Esophagus squamous epithelium (tissue), 4 donors: ENCODE measurements at regions not wholly inside any gene's neighbourhood (a gene's known extent, or its start where the extent isn't known, plus 50 kb on each side); places are given as distances from the start of the nearest gene placed in this dataset.

Experiments
- CTCF ChIP-seq, 6 experiments: fragments of 450-650 bp in 4 of 6; fragments of 200-600 bp in 2 of 6; sonication (generic) in 2 of 6; IDR thresholded peaks; one replicate each; pipeline ENCODE4 v1.5.1; 2016 to 2019; ENCODE audit warnings: antibody characterized with exemption in 6 of 6, mild to moderate bottlenecking in 4 of 6, moderate library complexity in 4 of 6
- POLR2A ChIP-seq, 4 donors: fragments of 450-650 bp; IDR thresholded peaks; one replicate each; pipeline ENCODE4 v1.6.1; 2017; ENCODE audit warnings: antibody characterized with exemption in 4 of 4, mild to moderate bottlenecking in 4 of 4, moderate library complexity in 3 of 4

GRCh38 chr19:28680111-28680510 lies 532.8 kb downstream of the UQCRFS1 start:
- no peak for TF ChIP-seq CTCF (IDR thresholded peaks at IDR 0.05)
- no peak for TF ChIP-seq POLR2A (IDR thresholded peaks at IDR 0.05)
